ENCODE measurements at regions not wholly inside any gene's neighbourhood (a gene's known extent, or its start where the extent isn't known, plus 50 kb on each side); places are given as distances from the start of the nearest gene placed in this dataset.
"Not testable (repeated sequence)": the region's sequence is repeated elsewhere in the genome, so short reads cannot be mapped to it uniquely, and the experiment has no call there.

DNA sequence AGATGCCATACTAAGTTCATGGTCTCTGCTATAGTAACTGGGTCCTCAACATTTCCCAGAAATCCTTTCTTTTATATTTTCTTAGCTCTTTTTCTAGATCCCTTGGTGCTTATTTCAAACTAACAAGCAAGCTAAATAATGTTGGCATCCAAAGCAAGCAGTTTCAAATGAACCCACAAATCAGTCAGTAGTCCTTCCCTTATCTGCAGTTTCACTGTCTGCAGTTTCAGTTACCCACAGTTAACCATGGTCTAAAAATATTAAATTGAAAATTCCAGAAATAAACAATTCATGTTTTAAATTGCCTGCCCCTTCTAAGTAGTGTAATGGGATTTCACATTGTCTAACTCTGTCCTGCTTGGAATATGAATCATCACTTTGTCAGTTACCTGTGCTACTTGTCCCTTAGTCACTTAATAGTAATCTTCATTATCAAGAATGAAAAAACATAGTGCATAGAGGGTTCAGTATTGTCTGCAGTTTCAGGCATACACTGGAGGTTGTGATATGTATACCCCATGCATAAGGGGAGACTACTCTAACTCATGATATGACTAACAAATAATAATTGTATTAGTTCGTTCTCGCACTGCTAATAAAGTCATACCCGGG is 633.7 kb downstream of the MECOM start:
- no peak for DNase-seq

DNA sequence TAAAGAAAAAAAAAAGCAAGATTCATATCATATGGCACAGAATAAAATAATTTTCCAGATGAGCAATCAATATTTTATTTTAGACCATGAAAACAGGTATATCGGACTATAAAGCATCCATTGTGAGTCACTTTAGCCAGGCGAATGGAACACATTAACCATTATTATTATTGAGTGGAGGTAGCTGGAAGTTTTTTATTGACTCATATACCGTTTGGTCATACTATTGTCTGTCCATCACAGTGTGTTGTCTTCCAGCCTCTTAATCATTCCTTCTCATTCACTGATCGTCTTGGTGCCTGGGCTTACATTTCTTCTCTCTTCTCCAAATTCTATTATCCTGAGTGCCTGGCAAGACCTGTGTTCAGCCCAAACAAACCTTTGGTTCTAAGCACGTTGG is 634.8 kb downstream of the MECOM start:
- no peak for DNase-seq

DNA sequence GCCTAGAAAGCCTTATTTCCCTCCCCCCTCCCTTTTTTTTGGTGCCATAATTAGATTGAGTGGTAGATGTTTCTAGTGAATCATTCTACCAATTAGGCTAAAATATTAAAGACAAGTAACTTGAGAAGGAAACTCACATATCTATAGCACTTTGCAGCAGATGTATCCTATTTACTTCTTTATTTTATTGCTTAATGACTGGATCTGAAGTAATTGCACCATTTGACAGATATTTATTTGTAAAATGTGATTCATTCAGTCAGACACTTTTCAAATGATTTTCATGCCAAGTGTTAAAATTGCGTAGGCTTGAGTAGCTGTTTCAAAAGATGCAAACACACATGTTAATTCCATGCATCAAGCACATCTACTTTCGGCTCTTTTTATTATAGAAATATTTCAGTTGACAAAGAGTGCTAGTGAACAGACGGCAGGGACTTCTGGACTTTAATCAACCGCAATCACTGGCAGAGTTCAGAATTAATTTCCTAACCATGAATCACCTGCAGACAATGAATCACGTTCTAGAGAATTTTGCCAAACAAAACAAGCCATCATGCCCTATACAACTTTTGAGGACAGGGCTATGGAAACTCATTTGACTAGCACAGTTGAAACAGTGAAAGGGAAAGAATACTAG is 636.8 kb downstream of the MECOM start:
- DNase-seq = no peak

DNA sequence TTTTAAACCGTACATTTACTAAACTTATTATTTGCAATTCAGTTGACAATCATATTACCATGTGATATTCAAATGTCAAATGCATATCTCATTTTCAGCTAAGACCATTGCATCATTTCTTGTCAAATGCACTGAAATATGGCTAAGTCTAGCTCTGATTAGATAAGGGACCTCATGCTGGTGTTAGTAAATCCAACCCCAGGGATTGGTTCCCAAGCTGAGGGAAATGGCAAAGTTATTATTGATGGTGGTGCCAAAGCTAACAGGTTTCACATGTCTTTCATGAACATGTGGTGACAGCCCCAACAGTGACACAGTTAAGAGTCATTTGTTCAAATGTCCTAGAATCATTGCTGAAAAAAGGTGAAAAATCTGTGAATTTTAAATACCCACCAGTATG is 641.1 kb downstream of the MECOM start:
- DNase-seq = no peak

DNA sequence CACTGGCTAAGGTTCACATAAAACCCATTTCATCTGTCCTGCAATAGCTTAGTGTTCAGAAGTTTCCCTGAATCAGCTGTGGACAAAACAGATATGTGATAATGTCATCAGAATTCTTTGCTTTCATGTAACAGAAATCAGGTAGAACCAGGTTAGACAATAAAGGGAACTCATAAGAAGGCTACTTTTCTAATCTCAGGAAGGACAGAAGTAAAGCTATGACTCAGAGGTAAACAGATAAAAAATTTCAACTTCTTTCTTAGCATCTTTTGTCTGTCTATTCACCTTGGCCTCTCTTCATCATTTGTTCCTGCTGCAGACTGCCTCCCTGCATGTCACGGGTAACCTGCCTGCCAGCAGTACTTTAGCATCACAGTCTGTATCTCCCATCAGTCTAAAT is 643.1 kb downstream of the MECOM start:
- no peak for DNase-seq

DNA sequence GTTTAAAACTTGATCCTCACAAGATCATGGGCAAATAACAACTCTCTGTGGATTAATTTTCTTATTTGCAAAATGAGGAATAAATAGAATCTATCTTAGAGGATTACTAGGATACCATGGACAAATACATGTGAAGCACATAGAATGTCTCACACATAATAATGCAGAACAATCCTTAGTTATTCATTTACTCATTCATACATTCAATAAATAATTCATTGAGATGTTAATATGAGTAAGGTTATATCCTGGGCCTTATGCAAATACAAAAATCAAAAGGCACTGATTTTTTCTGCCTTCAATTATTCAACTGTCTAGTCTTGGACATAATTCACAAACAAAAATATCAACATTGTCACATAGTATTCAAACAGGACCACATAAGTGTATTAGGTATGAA is 654.1 kb downstream of the MECOM start:
- DNase-seq = no peak

DNA sequence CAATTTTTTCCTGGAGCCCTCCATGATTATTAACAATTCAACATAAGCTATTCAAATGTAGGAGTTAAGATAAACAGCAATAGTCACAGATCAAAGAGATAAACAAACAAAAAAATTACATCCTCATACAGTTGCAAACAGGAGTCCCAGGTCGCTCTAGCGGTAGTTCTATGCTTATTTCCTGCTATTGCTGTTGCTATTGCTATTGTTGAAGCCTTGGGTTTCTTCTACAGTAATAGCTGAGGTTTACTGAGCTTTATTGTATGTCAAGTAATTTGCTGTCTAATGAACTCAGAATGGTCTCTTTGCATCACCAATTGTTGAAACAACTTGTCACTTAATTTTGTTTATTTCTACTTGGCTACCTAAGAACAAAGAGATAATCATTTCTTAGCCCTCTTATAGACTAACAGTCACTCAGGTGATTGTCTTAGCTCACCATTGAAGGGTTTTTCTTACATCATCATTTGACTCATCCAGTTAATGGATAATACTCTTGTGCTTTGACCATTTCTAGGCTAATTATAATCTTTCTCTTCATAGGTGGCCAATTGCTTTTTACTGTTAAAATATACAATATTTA is 654.6 kb downstream of the MECOM start:
- peak; percentile 34 for DNase-seq

DNA sequence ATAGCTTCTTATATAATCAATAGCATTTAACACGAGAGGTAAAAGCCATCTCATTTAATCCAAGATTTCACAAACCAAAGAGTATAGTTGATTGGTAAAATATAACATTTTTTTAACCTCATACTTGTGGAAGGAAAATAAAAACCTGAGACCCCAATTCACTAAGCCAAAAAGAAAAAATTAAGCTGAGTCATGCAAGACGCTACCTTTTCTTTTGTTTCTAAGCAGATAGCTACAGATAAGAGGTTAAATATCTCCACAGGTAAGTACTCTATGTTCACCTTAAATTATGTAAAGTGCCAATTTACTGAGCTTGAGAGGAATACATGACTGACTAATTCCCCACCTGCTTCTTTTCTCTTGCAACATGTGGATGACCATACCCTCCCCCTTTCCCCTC is 656.4 kb downstream of the MECOM start:
- no peak for DNase-seq

DNA sequence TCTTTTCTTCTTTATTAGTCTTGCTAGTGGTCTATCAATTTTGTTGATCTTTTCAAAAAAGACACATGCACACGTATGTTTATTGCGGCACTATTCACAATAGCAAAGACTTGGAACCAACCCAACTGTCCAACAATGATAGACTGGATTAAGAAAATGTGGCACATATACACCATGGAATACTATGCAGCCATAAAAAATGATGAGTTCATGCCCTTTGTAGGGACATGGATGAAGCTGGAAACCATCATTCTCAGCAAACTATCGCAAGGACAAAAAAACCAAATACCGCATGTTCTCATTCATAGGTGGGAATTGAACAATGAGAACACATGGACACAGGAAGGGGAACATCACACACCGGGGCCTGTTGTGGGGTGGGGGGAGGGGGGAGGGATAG is 657.1 kb downstream of the MECOM start:
- DNase-seq = not testable (repeated sequence)

DNA sequence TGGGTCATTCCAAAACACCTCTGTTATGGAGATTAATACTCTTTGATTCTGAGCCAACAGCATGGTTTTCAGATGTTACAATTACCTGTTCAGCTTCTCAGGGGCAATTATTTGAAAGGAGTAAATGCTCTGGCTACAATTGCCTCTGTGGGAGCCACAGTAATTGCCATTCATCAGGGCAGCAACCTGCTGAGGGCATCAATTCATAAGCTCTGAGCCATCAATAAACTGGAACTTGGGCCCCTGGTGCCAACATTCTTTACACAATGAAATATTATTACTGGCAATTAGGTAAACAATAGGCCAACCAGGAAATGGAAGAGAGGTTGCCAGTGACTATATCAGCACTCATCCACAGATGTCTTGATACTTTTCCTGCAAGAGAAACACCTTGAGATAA is 660.8 kb downstream of the MECOM start:
- DNase-seq = no peak

DNA sequence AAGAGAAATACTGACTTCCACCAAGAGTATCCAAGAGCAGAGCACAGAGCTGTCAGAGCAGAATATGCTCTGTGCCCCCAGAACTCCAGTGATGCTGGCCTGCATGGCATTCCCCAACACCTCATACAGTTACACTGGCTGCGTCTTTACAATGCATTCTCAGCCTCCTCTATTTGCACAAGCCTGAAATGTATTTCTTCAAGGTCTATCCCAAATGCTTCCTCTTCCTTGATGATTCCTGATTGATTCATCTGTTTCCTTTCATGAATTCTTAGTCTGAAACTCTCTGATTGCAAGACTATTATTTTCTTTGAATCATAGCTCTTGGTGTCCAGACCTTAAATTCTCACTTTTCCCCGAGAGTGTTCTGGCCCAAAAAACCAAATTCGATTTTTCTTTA is 664.7 kb downstream of the MECOM start:
- DNase-seq = no peak

DNA sequence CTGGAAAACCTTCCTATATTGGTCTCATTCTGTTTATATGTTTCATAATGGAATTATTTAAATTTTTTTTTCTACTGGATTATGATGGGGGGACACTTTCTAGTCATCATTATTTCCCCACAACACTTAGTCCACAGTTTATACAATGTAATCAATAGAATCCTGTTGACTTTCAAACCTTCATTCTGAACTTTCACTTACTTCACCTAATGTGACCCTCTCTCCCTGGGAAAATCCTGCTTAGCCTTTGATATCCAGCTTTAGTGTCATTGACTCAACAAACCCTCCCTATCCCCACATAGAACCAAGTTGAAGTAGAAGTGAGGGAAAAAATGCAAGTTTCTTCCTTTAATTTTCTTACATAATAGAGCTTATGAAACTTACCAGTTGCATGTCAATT is 666.0 kb downstream of the MECOM start:
- DNase-seq = peak; percentile 23

DNA sequence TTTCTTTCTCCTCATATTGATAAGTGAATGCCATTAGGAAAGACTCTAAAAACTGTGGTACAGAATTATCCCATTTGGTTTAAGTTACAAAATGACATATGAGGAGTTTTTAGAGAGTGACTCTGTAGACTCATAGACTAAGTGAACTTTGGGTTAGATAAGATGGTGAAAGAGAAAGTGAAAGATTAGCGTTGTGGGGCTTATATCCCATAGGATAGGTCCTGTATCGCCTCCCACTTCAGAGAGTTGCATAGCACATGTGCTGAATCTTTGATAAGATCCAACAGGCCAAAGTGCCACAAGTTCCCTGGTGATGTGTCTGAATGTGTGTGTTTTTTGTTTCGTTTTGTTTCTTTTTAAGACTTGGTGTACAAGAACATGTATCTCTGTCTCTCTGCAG is 666.9 kb downstream of the MECOM start:
- DNase-seq = peak; percentile 11

DNA sequence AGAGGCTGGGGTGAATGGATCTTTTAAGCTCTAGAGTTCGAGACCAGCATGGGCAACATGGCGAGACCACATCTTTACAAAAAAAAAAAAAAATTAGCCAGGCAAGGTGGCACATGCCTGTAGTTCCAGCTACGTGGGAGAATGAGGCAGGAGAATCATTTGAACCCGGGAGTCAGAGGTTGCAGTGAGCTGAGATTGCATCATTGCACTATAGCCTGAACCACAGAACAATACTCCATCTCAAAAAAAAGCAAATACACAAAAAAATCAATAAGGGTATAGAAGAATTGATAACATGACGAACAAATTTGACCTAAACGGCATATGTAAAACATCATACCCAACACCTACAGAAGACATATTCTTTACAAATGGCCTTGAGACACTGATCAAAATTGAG is 668.4 kb downstream of the MECOM start:
- DNase-seq = no peak

DNA sequence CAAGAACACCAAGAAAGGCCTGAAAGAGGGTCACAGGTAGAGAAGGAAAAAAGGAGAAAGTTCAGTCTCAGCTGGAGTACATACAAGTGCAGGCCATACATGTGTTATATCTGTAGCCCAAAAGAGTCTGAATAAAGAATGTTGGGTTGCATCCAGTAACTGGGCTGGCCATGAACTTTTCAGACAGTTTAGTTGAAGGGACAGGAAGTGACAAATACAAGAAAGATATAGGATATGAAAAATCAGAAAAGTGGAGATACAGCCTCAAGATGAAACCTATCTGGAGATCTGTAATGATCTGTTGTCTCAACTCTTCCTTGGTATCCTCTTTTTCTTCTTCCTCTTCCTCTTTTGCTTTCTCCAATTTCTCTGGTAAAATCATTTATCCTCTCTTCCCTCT is 671.7 kb downstream of the MECOM start:
- DNase-seq = no peak

DNA sequence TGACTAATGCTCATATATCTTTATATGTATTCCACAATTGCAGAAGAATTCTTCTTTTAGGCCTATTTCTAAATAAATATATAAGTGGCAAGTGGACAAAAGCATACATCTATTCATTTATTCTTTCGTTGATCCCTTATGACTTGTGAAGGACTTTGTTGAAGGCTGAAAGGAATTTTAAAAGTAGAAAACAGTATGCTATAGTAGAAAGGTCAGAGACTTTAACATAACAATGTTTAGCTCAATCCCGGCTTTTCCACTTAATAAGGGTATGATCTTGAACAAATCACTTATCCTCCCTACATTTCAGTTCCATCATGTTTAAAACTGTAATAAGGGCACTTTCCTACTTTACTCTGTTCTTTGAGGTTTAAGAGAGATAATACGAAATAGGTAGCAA is 672.9 kb downstream of the MECOM start:
- DNase-seq = no peak

DNA sequence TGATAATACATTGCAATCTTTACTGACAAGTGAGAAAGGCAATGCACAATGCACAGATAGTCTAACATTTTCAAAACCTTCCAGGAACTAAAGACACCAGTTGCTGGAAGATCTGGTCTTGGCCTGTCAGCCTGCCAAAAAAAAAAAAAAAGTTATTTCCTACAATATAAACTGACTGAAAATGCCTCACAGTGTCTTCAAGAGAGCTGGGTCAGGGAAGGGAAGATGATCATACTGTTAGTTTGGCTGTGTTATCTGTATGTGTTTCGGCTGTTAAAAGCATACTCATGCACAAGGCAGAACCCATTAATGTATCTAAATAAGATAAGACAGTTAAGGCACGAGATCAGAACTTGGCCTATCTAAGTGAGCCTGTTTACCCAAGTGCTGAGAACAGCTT is 673.4 kb downstream of the MECOM start:
- no peak for DNase-seq

DNA sequence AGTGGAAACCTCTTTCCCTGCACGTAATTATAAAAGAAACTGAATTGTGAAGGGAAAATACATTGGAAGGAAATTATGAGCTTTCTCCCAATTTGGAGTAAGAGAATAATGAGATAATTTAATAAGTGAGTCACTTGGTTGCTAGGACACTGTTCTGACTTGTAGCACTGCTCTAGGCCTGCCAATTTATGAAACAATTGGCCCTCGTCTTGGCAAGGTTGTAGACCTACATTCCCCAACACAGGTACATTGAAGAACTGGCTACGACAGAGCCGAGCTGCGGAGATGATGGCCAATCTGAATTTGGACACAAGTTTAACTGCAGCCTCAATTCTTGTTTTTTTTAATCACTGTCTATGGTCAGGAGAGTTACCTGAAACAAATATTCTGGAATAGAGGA is 674.1 kb downstream of the MECOM start:
- DNase-seq = no peak

DNA sequence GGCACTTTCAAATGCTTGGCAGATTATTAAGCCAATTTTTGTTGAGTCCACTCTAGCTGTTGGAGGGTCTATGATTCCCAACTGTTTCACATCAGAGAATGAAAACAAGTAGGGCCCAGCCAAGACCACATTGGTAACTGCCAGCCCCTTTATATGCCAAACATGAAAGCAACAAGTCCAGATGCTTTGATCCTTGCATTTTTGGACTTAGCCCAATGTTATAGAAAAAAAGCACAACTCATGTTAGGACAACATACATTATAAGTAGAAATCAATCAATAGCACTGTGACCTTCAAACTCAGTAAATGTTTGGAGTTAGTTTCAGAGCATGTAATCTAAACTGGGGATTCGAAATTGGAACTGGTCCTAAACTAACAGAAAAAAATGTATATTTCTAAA is 674.7 kb downstream of the MECOM start:
- DNase-seq = no peak

DNA sequence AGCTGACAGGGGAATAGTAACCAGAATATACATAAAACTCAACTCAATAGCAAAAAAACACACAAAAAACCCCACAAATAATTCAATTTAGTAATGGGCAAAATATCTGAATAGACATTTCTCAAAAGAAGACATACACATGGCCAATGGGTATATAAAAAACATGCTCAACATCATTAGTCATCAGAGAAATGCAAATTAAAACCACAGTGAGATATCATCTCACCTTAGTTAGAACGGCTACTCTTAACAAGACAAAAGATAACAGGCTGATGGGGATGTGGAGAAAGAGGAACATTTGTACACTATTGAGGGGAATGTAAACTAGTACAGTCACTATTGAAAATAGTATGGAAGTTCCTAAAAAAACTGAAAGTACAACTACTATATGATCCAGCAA is 678.6 kb downstream of the MECOM start:
- DNase-seq = no peak

DNA sequence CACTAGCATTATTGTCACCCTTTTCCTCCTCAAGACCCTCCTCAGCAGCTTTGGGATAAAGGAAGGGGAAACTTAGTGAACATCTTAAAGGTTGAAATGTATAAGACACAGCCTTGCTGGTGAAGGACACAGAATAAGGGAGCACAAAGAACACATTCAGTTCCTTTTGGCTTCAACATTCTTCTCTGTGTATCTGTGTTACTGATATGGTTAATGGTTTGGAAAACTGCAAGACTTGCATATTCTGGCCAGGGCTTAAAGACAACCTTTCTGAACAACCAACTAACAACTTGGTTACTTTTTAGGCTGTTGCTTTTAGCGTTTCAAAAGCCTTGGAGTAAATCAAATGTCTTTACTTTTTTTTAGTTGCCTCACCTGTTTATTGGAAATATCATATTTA is 680.5 kb downstream of the MECOM start:
- no peak for DNase-seq

DNA sequence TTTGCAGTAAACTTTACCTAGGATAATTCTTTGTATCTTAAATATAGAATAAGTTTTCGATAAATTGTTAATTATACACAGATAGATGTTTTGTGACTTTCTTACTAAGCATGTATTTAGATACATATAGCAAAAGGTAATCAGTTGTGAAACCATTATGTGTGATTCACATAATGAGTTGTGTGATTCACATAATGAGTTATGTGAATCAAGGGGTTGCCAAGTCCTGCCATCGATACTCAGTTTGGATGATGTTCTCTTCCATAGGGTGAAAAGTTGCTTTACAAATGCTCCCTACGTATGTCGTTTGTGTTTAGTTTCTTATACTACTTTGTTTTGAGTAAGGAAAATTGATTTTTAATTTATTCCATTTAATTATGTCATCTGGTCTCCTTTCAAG is 682.1 kb downstream of the MECOM start:
- no peak for DNase-seq

DNA sequence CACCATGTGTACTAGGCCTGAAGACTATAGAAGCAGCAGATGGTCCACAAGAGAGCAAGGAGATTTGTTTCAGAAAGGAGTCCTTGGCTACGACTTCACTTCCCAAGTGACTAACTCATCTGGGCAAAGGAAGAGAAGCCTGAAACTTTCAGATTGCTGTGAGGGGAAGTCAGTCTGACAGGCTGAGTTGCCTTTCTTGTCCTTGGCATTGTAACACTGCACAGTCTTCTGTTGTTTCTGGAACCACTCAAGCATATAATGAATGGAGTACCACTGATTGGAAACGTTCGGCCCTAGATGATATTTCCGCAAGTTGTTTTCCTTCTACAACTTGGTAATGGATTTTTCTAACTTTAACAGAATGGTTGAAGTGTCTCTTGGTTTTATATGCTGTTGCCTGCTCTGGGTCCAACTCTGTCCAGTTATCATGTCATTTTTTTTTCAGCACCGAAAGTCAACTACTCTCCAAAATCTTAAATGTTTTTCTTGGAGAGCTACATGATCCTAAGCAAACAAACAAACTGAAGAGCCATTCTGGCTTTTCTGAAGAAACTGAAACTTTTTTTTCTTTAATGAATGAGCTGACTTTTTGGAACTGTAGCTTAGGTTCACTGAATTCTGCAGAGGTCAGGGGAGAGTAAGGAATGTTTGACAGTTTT is 685.7 kb downstream of the MECOM start:
- no peak for DNase-seq

DNA sequence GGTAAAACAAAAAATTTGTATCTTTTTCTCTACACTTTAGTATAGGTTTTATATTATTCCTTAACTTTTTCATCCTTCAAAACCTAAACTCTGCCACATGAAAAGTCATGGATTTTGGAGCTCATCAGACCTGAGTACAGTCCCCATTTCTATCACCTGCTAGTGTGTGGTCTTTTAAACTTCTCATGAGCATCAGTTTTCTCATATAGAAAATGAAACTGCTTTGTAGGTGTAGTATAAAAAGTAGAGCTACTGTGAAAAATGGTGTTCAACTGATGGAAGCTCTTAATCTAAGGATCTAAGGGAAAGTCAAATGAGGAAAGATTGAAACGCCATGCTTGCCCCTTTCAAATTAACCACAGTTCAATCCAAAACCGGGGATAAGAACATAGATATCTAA is 686.5 kb downstream of the MECOM start:
- DNase-seq = no peak

DNA sequence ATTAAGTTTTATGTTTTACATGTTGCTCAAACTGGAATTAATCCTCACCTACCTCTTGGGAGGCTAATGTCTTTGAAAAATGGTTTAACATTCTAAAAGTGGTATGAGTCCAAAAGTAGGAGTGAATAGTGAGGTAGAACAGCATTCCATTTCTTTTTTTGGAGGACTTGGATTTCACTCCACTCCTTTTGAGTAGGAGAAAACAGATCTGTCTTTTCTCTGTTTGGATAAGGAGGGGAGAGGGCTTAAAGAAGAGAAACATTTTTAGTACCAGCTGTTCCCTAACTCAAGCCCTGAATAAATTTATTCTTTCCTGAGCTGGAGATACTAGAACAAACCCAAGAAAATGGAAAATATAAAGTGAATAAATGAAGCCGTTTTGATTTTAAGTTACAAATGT is 687.9 kb downstream of the MECOM start:
- no peak for DNase-seq
